Activated CD8-positive, alpha-beta memory T cell treated with anti-CD3 and anti-CD28 coated beads, Interleukin-2, amount 50 U/mL, for 24 hours (primary cell): ENCODE measurements at regions not wholly inside any gene's neighbourhood (a gene's known extent, or its start where the extent isn't known, plus 50 kb on each side); places are given as distances from the start of the nearest gene placed in this dataset.
"Not testable (repeated sequence)": the region's sequence is repeated elsewhere in the genome, so short reads cannot be mapped to it uniquely, and the experiment has no call there.

Experiments
- DNase-seq: peaks from one replicate; pipeline ENCODE4 v3.0.0-alpha.2; 2020; ENCODE audit errors: extremely low read depth

DNA sequence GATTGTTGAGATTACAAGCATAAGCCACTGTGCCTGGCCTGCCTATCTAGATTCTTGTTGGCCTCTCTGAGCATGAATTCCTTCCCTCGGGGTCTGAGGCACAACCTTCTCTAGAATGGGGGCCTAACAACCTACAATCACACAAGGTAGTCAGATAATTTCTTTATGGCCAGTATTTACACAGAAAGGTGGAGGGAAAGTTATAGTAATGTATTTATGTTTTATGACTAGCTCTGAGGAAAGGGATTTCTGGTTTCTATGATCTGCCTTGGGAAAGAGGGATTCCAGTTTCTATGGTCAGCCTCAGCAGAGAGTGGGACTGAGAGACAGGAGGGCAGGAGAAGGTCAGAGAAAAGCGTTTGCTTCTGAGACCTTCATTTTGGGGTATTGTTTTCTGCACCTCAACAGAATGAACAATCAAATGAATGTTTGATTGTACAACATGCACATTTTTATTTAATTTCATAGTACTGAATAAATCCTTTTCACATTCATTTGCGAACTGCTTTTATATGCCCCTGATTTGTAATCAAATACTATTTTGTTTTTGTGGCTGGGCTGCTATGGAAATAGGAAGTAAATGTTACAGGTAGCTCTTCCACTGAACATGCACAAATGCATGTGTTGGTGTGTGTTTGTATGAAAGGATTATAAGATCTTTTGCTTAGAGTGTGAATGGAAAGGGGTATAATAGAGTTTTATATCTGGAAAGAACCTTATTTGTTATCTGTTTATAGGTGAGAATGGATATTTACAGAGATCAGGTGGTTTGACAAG lies 499.7 kb upstream of the RGS6 start:
- DNase-seq, result no peak

DNA sequence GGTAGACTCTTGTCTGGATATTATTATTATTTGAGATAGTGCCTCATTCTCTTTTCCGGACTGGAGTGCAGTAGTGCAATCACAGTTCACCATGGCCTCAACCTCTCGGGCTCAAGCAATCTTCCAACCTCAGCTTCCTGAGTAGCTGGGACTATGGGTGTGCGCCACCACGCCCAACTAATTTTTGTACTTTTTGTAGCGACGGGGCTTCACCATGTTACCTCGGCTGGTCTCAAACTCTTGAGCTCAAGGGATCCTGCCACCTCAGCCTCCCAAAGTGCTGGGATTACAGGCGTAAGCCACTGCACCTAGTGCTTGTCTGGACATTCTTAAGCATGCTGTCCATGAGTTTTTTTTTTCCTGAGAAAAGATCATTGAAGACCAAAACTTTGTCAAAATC lies 498.9 kb upstream of the RGS6 start:
- DNase-seq, result no peak

DNA sequence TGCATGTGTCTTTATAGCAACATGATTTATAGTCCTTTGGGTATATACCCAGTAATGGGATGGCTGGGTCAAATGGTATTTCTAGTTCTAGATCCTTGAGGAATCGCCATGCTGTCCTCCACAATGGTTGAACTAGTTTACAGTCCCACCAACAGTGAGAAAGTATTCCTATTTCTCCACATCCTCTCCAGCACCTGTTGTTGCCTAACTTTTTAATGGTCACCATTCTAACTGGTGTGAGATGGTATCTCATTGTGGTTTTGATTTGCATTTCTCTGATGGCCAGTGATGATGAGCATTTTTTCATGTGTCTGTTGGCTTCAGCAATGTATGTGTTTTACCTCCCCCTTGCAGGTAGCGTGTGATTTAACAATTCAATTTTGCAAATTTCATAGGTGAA lies 496.6 kb upstream of the RGS6 start:
- not testable (repeated sequence) for DNase-seq

DNA sequence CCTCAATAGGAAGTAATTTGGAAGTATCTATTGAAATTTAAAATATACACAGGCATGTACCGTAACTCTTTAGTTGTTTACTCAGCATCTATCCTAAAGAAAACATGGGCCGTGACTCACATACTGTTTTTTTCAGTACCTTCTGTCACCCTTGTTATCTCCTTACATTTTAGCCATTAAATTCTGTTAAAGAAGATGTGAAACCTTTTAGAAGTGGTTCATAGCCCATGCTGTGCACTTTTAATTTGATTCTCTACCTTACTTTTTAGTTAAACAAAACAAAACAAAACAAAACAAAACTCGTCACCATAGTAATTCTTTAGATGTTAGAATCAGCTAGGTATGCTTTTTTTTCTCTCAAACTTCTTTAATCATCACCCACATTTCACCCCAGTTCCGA lies 494.4 kb upstream of the RGS6 start:
- no peak for DNase-seq

DNA sequence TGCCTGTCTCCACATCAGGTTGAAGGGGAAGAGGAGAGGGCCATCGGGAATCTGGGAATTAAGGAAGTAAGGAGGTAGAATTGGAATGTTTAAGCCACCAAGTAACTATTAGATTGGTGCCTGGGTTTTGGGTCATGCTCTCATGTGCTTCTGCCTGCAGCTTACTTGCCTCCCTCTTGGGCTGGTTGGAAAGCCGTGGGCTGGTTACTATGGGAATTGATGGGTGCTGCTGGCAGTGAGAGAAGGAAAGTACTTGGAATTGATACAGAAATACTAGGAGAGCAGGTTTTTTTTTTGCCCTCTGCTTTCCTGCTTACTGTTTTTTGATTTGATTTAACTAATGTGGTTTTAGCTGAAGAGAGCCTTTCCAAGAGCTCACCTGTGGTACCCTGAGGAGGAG lies 493.5 kb upstream of the RGS6 start:
- DNase-seq, result no peak

DNA sequence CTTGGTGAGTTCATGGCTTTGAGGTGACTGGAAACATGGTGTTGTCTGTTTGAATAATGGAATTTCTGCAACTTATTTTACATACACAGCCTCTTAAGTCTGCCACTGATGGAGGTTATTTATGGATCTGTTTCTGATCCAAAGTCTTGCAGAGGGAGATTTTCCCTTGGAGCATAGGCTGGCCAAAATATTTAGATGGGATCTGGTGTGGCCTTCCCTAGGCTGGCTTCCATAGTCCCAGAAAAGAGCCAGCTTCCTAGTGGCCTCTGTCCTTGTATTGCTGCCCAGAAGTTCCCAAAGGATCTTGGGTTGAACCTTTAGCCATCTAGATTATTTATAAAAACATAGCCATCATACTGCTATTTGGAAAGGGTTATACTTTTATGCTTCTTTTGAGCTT lies 491.1 kb upstream of the RGS6 start:
- DNase-seq, result no peak

DNA sequence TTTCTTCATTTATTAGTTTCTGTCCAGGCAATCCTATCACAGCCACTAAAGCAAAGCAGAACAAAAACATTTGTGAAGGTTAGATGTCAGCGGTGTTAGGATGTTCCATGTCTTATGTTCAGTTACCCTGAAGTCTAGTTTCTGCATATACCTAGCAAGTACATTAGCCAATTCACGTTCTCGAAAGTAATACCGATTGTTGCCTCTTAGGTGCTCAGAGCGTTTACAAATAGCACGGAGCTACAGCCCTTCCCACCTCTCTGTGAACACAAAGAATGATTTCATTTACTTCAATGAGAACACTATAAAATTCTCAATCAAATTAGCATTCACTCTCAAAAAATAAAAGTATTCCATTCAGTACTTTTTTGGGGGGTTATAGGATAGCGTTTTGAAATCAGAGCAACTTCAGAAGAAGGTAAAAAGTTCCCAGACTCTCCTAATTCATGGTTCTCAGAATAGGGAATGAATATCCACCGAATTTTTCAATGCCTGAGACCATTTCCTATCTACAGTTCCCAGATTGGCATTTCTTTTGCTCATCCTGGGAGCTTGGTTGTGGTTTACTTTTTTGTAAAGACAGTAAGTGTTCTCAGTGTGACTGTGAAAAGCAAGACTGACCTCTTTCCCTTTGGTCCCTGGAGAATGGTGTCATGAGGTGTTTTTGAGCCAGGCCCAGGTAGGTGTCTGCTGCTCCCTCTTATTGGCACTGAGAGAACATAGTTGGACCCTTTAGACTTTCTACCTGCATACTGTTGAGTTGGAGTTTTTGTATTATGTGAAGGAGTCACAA lies 488.0 kb upstream of the RGS6 start:
- no peak for DNase-seq

DNA sequence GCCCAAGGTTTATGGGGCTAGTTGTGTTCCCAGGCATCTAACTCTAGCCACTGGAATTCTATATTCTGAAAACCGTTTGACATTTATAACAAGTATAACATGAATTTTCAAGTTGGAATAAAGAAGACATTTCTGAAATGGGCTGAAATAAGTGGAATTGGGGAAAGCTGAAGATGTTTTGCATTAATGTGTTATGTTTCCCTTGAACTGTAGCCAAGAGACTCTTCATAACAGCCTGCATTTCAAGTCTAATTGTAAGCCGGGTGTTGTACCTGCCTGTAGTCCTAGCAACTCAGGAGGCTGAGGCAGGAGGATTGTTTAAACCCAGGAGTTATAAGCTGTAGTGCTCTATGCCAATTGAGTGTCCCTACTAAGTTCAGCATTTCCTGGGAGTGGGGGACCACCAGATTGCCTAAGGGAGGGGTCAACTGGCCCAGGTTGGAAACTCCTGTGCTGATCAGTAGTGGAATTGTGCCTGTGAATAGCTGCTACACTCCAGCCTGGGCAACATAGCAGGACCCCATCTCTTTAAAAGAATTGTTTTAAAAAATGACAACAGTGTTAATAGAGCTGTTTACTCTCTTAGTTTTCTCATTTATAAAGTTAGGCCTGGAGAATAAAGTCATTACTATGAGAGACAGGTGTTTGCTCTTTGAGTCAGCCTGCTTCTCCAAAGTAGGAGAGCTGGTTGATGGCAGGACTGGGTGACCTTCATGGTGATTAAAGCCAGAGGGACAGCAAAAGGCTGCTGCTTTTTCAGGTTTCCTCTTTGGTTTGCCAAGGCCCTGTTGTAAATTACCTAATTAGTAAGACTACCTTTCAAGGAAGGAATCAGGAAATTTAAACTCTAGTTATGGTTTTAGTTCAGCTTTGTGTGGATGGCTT lies 483.6 kb upstream of the RGS6 start:
- no peak for DNase-seq

DNA sequence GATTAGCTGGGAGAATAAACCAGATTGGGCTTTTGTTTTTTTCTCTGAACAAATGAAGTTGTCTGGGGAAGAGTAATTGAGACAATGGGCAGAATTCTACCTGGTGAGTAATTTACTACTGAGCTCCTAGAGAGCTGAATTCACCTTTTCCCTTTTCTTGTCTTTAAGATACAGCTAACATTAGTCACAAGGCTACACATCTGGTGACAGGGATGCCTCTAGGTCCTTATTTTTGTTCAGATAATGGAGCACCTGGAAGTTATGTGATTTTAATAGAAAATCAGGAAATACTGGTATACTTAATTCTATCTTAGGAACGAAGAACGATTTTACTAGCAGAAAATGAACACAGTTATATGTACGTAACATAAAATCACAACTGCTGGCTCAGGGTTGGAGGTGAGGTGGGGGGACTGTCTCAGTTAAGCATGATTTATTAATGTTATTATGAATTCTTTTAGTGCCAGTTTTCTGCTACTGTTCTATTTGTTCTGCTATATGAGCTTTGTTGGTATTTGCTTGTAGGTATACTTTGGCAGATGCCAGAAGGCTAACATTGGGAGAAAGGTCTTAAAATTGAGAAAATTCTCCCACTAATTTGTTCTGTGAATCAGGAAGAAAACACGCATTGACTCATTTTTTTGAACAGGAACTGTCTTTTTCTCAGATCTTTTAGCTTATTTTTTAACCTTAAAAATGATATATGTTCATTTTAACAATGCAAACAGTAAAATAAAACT lies 482.7 kb upstream of the RGS6 start:
- DNase-seq, result no peak

DNA sequence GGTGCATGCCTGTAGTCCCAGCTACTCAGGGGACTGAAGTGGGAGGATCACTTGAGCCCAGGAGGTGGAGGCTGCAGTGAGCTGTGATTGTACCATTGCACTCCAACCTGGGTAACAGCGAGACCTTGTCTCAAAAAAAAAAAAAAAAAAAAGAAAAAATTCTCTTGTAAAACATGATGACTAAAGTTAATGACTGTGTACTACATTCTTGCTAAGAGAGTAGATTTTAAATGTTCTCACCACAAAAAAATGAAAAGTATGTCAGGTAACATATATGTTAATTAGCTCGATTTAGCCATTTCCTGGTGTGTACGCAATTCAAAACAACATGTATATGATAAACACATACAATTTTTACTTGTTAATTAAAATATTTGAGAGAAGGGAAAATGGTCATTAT lies 480.7 kb upstream of the RGS6 start:
- no peak for DNase-seq

DNA sequence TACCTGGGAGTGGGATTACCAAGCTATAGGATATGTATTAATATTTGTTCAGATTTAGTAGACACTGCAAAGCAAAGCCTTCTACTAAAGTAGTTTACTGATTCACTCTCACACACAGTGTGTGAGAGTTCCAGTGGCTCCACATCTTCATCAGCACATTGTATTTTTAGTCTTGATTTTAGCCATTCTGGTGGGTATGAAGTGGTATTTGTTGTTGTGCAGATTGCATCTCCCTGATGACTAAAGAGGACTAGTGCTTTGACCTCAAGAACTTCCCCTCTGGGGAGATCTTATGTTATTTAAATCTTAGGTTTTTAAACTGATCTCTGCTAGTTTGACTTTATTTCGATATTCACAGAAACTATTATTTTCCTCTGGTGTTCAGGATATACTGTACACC lies 479.7 kb upstream of the RGS6 start:
- no peak for DNase-seq

DNA sequence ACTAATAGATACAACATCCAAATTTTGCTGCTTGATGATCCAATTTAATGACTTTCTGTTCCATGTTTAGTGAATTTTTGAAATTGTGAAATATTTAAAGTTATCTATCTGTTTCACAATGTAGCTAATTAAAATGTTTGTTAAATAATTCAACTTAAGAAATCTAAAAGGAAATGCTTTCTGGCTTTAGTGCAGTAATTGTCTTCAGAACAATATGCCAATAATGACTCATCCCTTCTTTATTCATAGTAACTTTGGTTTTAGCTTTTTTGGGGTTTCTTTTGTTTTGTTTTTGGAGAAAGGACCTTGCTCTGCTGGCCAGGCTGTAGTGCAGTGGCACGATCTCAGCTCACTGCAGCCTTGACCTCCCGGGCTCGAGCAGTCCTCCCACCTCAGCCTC lies 479.2 kb upstream of the RGS6 start:
- no peak for DNase-seq

DNA sequence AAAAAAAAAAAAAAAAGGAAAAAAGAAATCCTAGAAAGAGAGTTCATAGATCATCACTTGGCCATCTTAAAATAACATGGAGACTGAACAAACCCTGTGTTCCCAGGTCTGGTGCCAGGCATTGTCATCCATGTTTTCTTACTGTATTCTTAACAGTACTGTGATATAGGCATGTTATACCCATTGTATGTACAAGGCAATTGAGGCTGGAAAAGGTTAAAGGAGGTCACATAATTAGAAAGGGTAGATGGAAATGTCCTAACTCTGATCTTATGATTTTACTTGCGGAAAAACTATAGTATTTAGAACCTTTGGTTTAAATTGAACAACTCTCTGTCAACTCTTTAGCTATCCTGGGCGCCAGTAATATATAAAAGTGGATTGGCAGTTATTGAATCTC lies 478.2 kb upstream of the RGS6 start:
- DNase-seq, result no peak

DNA sequence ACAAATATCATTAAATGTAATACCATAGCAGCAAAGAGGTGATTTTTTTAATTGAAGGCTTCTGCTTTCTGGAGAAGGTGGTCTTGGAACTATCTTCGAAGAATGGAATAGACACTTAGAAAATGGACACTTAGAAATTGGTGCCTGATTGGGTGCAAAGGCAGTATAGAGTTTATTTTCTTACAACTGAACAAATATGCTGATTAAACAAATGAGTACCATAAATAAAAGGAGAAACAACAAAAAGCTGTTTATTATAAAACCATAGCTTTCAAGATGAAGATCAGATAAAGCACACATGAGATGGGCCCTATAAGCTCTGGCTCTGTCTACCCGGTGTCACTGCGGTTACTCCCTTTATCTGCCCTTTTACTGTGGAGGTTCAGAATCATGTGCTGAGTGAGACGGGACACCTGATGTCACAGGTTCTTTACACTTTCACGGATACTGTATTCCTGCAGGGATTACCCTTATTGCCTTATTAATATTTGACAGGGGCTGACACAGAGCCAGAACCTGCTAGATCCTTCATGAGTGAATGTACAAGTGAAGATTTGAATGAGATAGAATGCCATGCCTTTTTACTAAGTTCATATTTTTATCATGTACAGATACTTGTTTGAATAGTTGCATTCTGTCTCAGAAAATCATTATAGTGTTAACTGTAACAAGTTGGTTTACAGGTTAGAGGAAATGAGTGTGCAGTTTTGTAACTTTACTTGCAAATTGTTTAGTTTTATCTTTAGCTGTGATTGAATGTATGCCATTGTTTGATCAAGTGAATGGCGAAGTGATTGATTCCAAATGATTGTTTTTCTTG lies 477.5 kb upstream of the RGS6 start:
- no peak for DNase-seq

DNA sequence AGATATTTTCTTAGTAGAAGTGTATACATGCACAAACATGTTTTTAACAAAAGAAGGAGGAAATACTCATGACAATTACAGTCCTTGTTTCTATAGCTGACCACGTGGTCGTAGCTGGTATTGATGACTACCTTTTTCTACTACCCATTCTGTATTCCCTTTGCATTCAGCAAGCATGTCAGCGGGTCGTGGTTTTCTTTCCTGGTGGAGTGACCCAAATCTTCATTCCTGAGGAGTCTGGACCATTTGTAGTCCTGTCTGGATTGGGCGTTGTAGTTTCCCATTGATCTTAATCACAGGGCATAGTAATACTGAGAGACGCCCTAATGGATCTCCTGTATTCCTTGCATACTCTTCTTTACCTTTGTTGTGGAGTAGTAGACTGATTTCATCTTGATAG lies 472.1 kb upstream of the RGS6 start:
- no peak for DNase-seq

DNA sequence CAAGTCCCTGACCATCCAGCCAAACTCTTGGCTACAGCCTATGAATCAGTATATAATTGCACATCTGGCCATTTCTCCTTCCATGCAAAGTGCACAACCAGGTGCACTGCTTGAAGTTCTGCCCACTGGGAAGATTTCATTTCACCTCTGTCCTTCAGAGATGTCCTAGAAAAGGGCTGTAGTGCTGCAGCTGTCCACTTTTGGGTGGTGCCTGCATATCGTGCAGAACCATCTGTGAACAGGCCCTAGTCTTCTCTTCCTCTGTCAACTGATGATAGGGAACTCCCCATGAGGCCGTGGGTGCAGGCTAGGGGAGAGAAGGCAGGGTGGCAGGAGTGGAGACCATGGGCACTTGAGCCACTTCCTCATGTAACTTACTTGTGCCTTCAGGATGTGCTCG lies 470.6 kb upstream of the RGS6 start:
- DNase-seq, result not testable (repeated sequence)

DNA sequence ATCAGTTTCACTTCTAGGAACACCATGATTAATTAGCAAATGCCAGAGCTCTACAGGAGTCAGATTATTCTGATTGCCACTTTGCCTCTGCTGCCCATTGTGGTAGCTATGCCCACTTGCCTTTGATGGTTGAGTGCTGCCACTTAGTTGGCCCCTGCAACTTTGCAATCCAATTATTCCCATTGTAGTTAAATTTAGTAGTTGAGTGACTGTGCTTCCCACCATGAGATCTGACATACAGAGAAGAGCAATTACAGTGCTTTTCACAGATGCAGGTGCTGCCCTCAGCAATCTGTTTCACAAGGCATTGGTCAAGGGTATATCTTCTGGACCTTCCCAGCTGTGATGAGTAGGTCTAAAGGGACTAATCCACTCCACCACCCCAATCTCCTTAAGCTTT lies 468.4 kb upstream of the RGS6 start:
- DNase-seq, result no peak

DNA sequence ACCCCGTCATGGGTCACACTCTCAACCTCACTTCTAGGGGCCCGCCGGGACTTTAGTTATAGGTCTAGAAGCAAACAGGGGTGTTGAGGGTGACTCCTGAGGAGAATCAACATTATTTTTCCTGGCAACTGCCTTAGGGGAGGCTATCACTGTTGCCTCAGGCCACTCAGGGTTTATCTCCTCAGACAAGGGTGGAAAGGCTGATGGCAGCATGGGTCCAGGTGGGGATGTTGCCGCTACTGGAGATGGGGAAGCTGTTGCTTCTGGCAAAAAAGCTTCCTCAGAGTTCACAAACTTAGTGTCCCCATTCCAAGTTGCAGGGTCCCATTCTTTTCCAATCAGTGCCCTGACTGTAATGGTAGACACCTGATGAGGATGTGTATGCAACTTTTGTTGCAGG lies 467.4 kb upstream of the RGS6 start:
- DNase-seq, result no peak

DNA sequence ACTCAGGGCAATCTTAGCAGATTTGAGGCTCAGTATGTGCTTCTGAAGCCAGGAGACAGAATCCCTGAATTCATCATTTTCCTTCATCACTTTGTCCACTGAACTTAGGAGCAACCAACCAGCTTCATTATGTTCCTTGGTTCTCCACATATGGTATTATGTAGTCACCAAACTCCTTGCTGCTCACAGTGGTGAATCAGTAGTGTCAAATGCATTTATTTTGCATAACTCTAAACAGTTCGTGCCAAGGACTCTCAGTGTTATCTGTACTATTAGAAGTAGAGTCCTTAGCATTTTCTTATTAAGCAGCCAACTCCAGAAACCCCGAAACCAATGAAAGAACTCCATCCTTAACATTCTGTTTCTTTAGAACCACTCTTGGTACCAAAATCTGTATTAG lies 466.9 kb upstream of the RGS6 start:
- no peak for DNase-seq

DNA sequence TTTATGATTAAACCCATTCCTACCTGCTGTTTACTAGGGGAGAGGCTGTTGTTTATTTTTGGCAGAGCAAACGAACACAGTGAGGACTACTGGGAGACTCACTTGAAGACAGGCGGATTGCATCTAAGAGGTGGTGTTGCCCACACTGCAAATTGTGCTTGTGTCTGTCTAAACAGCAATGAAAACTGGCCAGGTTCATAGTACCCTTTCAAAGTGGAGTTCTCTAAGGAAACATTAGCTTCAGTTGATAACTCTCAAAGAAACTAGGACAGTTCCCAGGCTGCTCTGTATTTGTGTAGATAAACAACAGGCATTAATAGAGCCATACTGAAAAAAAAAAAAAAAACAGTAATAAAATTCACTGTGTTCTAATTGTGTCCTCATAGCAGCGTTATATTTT lies 466.0 kb upstream of the RGS6 start:
- DNase-seq, result no peak

DNA sequence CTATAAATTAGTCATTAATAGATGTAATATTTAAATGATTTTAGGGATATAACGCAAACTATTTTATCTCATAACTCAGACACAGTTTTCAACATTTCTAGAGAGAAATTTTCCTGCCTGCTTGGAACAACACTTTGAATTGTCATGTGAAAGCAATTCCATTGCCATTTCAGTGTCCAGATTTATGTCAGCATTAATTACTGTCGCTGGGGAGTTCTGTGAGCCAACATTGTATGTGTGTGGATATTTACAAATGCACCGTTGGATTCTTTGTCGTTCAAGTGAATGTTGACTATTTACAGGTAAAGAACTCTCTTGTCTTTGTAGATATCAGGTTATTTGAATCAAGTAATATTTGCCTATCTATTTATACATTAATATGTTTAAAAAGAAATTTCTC lies 465.3 kb upstream of the RGS6 start:
- no peak for DNase-seq
